ENCODE measurements at regions not wholly inside any gene's neighbourhood (a gene's known extent, or its start where the extent isn't known, plus 50 kb on each side); places are given as distances from the start of the nearest gene placed in this dataset.

- no peak for FAIRE-seq
Observed at GRCh38 chr17:77808686-77809425, 149.6 kb upstream of the TNRC6C start.

GRCh38 chr17:77809814-77810213, 148.7 kb upstream of the TNRC6C start:
- no peak for FAIRE-seq

GRCh38 chr17:77810536-77810935, 148.0 kb upstream of the TNRC6C start:
- FAIRE-seq = no peak

GRCh38 chr17:77811521-77811920, 147.0 kb upstream of the TNRC6C start:
- FAIRE-seq = no peak

- no peak for FAIRE-seq
Observed at GRCh38 chr17:77814091-77814772, 144.3 kb upstream of the TNRC6C start.

GRCh38 chr17:77815127-77815905, 143.2 kb upstream of the TNRC6C start:
- FAIRE-seq = no peak

GRCh38 chr17:77817953-77818352, 140.6 kb upstream of the TNRC6C start:
- FAIRE-seq = no peak

GRCh38 chr17:77819497-77819896, 139.0 kb upstream of the TNRC6C start:
- no peak for FAIRE-seq

GRCh38 chr17:77821114-77821513, 137.4 kb upstream of the TNRC6C start:
- no peak for FAIRE-seq

GRCh38 chr17:77822302-77823030, 136.0 kb upstream of the TNRC6C start:
- FAIRE-seq = no peak

- no peak for FAIRE-seq
Observed at GRCh38 chr17:77824102-77824779, 134.3 kb upstream of the TNRC6C start.

GRCh38 chr17:77824780-77825280, 133.7 kb upstream of the TNRC6C start:
- no peak for FAIRE-seq

GRCh38 chr17:77825621-77826020, 132.9 kb upstream of the TNRC6C start:
- FAIRE-seq = no peak

GRCh38 chr17:77826132-77826873, 132.2 kb upstream of the TNRC6C start:
- no peak for FAIRE-seq

- FAIRE-seq = no peak
Observed at GRCh38 chr17:77827039-77827438, 131.5 kb upstream of the TNRC6C start.

GRCh38 chr17:77827511-77827910, 131.0 kb upstream of the TNRC6C start:
- FAIRE-seq = no peak

GRCh38 chr17:77828749-77829539, 129.6 kb upstream of the TNRC6C start:
- FAIRE-seq = no peak

- FAIRE-seq = no peak
Observed at GRCh38 chr17:77829843-77830799, 128.4 kb upstream of the TNRC6C start.

- FAIRE-seq = no peak
Observed at GRCh38 chr17:77830816-77831473, 127.6 kb upstream of the TNRC6C start.

Data from endometrium (tissue), 2 donors.